ENCODE measurements at regions not wholly inside any gene's neighbourhood (a gene's known extent, or its start where the extent isn't known, plus 50 kb on each side); places are given as distances from the start of the nearest gene placed in this dataset.
"Not testable (repeated sequence)": the region's sequence is repeated elsewhere in the genome, so short reads cannot be mapped to it uniquely, and the experiment has no call there.

GRCh38 chr16:5160010-5160409, 62.4 kb upstream of the EEF2KMT start:
- DNase-seq = not testable (repeated sequence)

DNA sequence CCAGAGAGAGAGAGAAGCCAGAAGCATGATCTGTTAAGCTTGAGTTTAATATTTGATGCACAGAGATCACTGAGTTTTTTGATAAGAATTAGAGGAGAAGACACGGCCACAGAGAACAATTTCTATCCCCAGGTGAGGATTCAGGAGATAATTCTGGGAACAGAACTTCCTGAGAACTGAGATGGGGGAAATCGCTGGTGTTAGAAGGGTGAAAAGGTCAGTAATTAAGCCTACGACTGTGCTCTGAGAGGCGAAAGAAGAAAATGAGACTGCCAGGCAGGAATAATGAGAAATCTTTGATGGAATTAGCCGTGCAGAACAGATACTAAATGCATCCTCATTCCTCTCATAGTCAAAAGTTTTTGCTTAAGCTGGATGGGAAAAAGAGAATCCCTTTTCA, 61.9 kb upstream of the EEF2KMT start:
- not testable (repeated sequence) for DNase-seq

DNA sequence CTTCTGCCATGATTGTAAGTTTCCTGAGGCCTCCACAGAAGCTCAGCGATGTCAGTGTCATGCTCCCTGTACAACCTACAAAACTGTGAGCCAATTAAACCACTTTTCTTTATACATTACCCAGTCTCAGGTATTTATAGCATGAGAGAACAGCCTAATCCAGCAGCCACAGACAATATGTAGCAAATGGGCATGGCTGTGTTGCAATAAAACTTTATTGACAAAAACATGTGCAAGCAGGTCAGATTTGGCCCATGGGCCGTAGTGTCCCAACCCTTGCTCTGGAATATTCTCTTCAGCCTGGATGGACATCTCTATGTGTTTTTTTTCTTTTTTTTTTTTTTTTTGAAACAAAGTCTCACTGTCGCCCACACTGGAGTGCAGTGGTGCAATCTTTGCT, 60.9 kb upstream of the EEF2KMT start:
- no peak for DNase-seq

DNA sequence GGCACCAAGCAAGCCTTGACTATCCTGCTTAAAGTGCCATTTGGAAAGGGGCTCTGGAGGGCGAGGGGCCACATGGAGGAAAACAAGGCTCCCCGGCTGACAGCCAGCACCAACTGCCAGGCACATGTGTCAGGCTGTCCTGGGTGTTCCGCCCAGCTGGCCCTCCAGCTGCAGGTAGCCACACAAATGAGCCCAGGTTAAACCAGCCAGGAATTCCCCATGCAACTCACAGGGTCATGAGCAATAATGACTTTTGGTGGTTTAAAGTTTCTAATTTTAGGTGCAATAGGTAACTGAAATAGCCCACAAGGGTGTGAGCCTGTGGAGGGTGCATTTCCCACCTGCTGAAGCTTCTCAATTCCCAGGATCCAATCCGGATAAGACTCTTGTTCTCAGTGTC, 58.9 kb upstream of the EEF2KMT start:
- DNase-seq = not testable (repeated sequence)

DNA sequence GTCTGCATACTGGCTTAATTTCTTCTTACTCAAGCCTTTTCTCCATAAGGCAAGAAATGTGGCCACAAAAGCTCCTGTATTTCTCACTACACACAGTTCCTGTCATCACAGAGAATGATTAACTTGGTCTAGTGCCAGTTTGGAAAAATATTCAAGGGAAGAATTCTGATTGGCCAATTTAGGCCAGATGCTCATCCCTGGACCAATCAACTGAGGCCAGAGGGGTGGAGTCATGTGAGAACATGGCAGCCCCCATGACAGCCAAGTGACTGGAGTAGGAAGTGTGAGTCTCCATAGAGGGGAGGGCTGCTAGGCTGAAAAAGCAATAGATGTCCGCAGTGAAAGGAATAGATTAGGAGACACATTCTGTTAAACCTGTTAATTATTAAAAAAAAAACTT, 56.4 kb upstream of the EEF2KMT start:
- not testable (repeated sequence) for DNase-seq

DNA sequence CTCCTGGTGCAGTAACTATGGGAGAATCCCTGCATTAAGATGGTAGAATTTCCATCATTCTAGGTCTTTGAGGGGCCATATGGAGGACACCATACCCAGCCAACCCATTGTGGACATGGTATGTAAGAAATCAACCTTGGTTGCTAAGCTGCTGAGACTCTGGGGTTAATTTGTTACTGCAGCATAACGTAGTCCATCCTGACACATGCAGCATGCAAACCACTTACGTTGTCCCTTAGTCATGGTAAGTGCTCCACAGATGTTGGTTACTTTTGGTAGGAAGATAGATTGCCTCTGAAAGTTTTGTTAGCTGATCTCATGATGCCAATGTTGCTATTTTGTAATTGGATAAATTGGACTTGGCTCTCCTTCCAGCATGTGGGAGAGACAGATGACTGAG, 53.8 kb upstream of the EEF2KMT start:
- not testable (repeated sequence) for DNase-seq
